Caco-2 (cell line): ENCODE measurements at regions not wholly inside any gene's neighbourhood (a gene's known extent, or its start where the extent isn't known, plus 50 kb on each side); places are given as distances from the start of the nearest gene placed in this dataset.

Experiments
- BruUV-seq: library from RNA; stranded (reverse); fragments of 400-500 nt; replicated peaks from 2 replicates; lab custom pipeline; 2021; lab: Mats Ljungman, UMichigan
- CTCF ChIA-PET: fragments of 300-600 bp; sonication (Branson Sonifier 250); formaldehyde crosslinking; loops from one replicate; lab custom pipeline; 2022; ENCODE audit warnings: antibody characterized with exemption; lab: Charles Lee
- POLR2A ChIA-PET: fragments of 300-600 bp; sonication (Branson Sonifier 250); formaldehyde crosslinking; loops from one replicate; lab custom pipeline; 2022; ENCODE audit warnings: antibody characterized with exemption; lab: Charles Lee
- DNase-seq, 2 experiments: peaks; one replicate each; pipeline versions ENCODE4 v3.0.0 to v3.0.0-alpha.2; 2020 to 2022
- H3K27me3 ChIP-seq: replicated peaks from 2 replicates; pipeline ENCODE4 v1.6.0; 2011; ENCODE audit warnings: low read length; ENCODE audit not compliant: control insufficient read depth, insufficient read depth
- H3K36me3 ChIP-seq: 2 replicates; pipeline ENCODE4 v1.5.1; 2011; ENCODE audit warnings: low read length; ENCODE audit not compliant: control insufficient read depth, insufficient read depth
- H3K4me1 ChIP-seq: fragments of 250-450 bp; sonication (Bioruptor Pico); 2 replicates; pipeline ENCODE4 v1.5.1; 2020; ENCODE audit warnings: mild to moderate bottlenecking
- H3K4me3 ChIP-seq: 2 replicates; pipeline ENCODE4 v1.5.1; 2011; ENCODE audit warnings: low read depth, mild to moderate bottlenecking, control low read depth, low read length
- H3K9me3 ChIP-seq: fragments of 250-450 bp; sonication (Bioruptor Pico); 2 replicates; pipeline ENCODE4 v1.5.1; 2020; ENCODE audit warnings: mild to moderate bottlenecking, moderate library complexity
- H3K27ac Mint-ChIP-seq: one replicate; pipeline ENCODE4 v1.8.0; 2022; ENCODE audit warnings: mixed read lengths; ENCODE audit not compliant: unreplicated experiment
- H3K27me3 Mint-ChIP-seq: one replicate; pipeline ENCODE4 v1.8.0; 2022; ENCODE audit warnings: mixed read lengths; ENCODE audit not compliant: insufficient read depth, unreplicated experiment
- H3K36me3 Mint-ChIP-seq: one replicate; pipeline ENCODE4 v1.8.0; 2022; ENCODE audit warnings: mild to moderate bottlenecking, mixed read lengths; ENCODE audit not compliant: insufficient read depth, unreplicated experiment
- H3K4me1 Mint-ChIP-seq: one replicate; pipeline ENCODE4 v1.8.0; 2022; ENCODE audit warnings: low read depth, mixed read lengths; ENCODE audit not compliant: unreplicated experiment
- H3K4me3 Mint-ChIP-seq: one replicate; pipeline ENCODE4 v1.8.0; 2022; ENCODE audit warnings: mild to moderate bottlenecking, moderate library complexity, mixed read lengths; ENCODE audit not compliant: unreplicated experiment
- H3K9me3 Mint-ChIP-seq: one replicate; pipeline ENCODE4 v1.8.0; 2022; ENCODE audit warnings: mixed read lengths; ENCODE audit not compliant: unreplicated experiment
- intact Hi-C: fragments of 100-400 bp; cut with micrococcal nuclease; formaldehyde crosslinking; loops from one replicate; pipeline ENCODE4 v1.10.0; 2022; ENCODE audit not compliant: unreplicated experiment
- TF ChIP-seq, protein P1 (sequence below), 2 experiments: fragments of 200-600 bp in 1 of 2; IDR thresholded peaks; 1 replicate in 1 of 2; 2 replicates in 1 of 2; pipeline versions ENCODE4 v1.5.1 to v1.8.0; 2011 to 2022; ENCODE audit warnings: antibody characterized with exemption in 1 of 2, control low read depth in 1 of 2, inconsistent platforms in 1 of 2, low read depth in 1 of 2, low read length in 1 of 2, mild to moderate bottlenecking in 1 of 2, moderate library complexity in 1 of 2; ENCODE audit not compliant: insufficient read depth in 1 of 2, severe bottlenecking in 1 of 2, unreplicated experiment in 1 of 2

DNA sequence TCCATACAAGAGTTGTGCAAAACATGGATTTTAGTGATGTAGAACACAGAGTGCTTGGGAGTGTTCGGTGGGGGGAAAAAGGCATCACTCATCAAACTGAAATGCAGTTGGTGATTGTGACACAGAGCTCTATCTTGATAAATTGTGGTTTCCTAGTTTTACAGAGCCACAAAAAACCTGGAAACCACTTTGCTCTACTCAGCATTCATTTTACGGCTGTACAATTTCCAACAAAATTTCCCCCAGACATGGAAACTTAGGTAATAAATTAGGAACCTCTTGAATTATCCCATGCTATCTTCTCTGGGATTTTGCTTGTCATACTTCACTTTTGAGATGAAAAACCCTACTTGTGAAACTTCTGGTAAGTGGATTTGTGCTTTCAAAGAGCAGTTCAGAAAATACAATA, 614.9 kb upstream of the FZD8 start:
- TF ChIP-seq, protein P1, sequence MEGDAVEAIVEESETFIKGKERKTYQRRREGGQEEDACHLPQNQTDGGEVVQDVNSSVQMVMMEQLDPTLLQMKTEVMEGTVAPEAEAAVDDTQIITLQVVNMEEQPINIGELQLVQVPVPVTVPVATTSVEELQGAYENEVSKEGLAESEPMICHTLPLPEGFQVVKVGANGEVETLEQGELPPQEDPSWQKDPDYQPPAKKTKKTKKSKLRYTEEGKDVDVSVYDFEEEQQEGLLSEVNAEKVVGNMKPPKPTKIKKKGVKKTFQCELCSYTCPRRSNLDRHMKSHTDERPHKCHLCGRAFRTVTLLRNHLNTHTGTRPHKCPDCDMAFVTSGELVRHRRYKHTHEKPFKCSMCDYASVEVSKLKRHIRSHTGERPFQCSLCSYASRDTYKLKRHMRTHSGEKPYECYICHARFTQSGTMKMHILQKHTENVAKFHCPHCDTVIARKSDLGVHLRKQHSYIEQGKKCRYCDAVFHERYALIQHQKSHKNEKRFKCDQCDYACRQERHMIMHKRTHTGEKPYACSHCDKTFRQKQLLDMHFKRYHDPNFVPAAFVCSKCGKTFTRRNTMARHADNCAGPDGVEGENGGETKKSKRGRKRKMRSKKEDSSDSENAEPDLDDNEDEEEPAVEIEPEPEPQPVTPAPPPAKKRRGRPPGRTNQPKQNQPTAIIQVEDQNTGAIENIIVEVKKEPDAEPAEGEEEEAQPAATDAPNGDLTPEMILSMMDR (IDR thresholded peaks at IDR 0.05; ENCODE audit: insufficient read depth in 1 of 2, low read depth in 1 of 2, low read length in 1 of 2, severe bottlenecking in 1 of 2, unreplicated experiment in 1 of 2), result no peak
- CTCF ChIA-PET, result no interaction called here
- H3K27me3 ChIP-seq, result no peaks in the 10 kb centered on the region
- no peaks in the 10 kb centered on the region for H3K9me3 ChIP-seq
- H3K4me1 ChIP-seq, result no peaks in the 10 kb centered on the region
- Mint-ChIP-seq H3K9me3 (no peaks in the 10 kb centered on the region), H3K27me3 (peaks cover 4% of the 10 kb centered on the region), H3K4me1 (no peaks in the 10 kb centered on the region), H3K36me3 (no peaks in the 10 kb centered on the region), H3K27ac (no peak overlapping the region), H3K4me3 (no peak overlapping the region)
- H3K36me3 ChIP-seq, result no peaks in the 10 kb centered on the region
- POLR2A ChIA-PET, result no interaction called here
- BruUV-seq, result no TSS peak
- DNase-seq, result no peak
- no peak overlapping the region for H3K4me3 ChIP-seq
- intact Hi-C loops, result no loop called here

DNA sequence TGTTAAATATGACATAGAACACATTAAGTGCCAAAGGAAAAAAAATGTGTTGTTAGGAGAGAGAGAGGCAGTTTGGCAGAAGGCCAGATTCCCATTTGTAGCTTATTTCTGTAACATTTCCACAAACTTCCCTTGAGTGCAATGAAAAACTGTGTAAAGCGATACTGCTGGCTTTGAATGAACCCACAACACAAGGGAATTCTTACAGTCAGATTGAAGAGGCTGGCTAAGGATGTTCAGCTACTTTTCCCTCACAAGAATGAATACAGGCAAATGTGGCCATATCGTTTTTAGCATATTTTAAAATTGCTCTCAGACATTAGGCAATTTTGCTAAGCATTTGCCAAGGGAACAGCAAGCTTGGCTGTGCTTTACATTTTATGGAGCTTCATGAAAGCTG, 614.1 kb upstream of the FZD8 start:
- TF ChIP-seq, protein P1 (IDR thresholded peaks at IDR 0.05; ENCODE audit: insufficient read depth in 1 of 2, low read depth in 1 of 2, low read length in 1 of 2, severe bottlenecking in 1 of 2, unreplicated experiment in 1 of 2), result no peak
- Mint-ChIP-seq H3K9me3 (no peaks in the 10 kb centered on the region), H3K27ac (no peak overlapping the region), H3K4me3 (no peak overlapping the region), H3K4me1 (no peaks in the 10 kb centered on the region), H3K27me3 (peaks cover 5% of the 10 kb centered on the region), H3K36me3 (no peaks in the 10 kb centered on the region)
- Histone ChIP-seq H3K9me3 (no peaks in the 10 kb centered on the region), H3K4me1 (no peaks in the 10 kb centered on the region), H3K27me3 (no peaks in the 10 kb centered on the region), H3K36me3 (no peaks in the 10 kb centered on the region), H3K4me3 (no peak overlapping the region)
- no peak for DNase-seq
- POLR2A ChIA-PET, result no interaction called here
- no TSS peak for BruUV-seq
- CTCF ChIA-PET, result no interaction called here
- intact Hi-C loops, result no loop called here

DNA sequence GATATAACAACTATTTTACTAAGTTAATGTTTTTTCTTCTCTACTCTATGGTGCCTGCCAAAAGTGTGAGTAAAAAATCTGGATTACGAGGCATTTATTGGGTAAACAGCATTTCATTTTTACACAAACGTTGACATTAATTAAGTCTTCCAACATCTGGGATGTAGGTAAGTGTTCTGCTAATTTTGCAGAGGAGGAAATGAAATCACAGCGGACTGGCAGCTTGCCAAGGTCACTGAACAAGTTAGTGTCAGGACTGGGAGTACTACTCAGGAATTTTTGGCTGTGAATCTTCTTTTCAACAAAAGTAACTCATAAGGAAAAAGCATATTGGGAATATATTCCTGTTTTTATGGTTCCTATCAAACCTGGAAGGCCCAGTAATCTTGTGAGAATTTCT, 612.1 kb upstream of the FZD8 start:
- intact Hi-C loops, result no loop called here
- Mint-ChIP-seq H3K4me3 (no peak overlapping the region), H3K27ac (no peak overlapping the region), H3K4me1 (no peaks in the 10 kb centered on the region), H3K9me3 (no peaks in the 10 kb centered on the region), H3K27me3 (peaks cover 7% of the 10 kb centered on the region), H3K36me3 (no peaks in the 10 kb centered on the region)
- Histone ChIP-seq H3K4me1 (no peaks in the 10 kb centered on the region), H3K27me3 (no peaks in the 10 kb centered on the region), H3K36me3 (no peaks in the 10 kb centered on the region), H3K9me3 (no peaks in the 10 kb centered on the region), H3K4me3 (no peak overlapping the region)
- no peak for DNase-seq
- TF ChIP-seq, protein P1 (IDR thresholded peaks at IDR 0.05; ENCODE audit: insufficient read depth in 1 of 2, low read depth in 1 of 2, low read length in 1 of 2, severe bottlenecking in 1 of 2, unreplicated experiment in 1 of 2), result no peak
- no TSS peak for BruUV-seq
- ChIA-PET POLR2A (no interaction called here), CTCF (no interaction called here)
